ENCODE measurements at regions not wholly inside any gene's neighbourhood (a gene's known extent, or its start where the extent isn't known, plus 50 kb on each side); places are given as distances from the start of the nearest gene placed in this dataset.

DNA sequence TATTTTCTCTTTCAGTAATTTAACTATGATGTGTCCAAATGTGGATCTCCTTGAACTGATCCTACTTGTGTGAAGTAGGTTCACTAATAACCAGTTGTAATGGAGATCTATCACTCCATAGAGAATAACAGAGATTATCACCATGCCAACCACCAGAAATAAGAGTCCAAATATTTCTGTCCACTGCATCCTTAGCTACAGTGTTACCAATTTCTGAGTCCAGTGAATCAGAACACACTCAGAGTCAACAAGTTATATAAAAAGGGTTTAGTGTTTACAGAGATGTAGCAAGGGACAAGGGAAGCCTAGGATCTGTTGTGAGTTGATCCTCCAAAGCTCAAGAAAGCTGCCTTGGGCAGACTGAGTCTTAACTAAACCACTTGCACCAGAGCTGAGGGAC is 882.8 kb downstream of the TBC1D32 start:
- H2BK120ac ChIP-seq (ENCODE audit: low read depth, low read length, poor library complexity, severe bottlenecking) = no peak overlapping the region
- H3K23me2 ChIP-seq (ENCODE audit: insufficient read length, low read depth, low read length, poor library complexity, severe bottlenecking) = no peaks in the 10 kb centered on the region
- no peak overlapping the region for H2AK5ac ChIP-seq (ENCODE audit: insufficient read length, low read length)
- H3K56ac ChIP-seq (ENCODE audit: insufficient read length, low read depth, low read length) = no peak overlapping the region
- H4K20me1 ChIP-seq (ENCODE audit: control insufficient read depth, insufficient read depth, insufficient read length) = no peaks in the 10 kb centered on the region
- Mint-ChIP-seq H3K27ac (no peak overlapping the region), H3K4me1 (peaks cover 0 to 3% of the 10 kb centered on the region in 2 experiments; a peak in 2 of 4 replicates), H3K27me3 (ENCODE audit: low read depth) (no peaks in the 10 kb centered on the region), H3K36me3 (ENCODE audit: insufficient read depth in 1 of 3, low read depth in 3 of 3) (no peaks in the 10 kb centered on the region; a peak in 1 of 7 replicates), H3K4me3 (no peak overlapping the region), H3K9me3 (no peaks in the 10 kb centered on the region; a peak in 1 of 5 replicates)
- no peaks in the 10 kb centered on the region for H3K4me1 ChIP-seq (ENCODE audit: insufficient read depth, low read length)
- no peak overlapping the region for H3K18ac ChIP-seq (ENCODE audit: insufficient read length, low read depth, low read length)
- no peak for TF ChIP-seq CTCF (conservative IDR thresholded peaks at IDR 0.05)
- H2BK5ac ChIP-seq (ENCODE audit: insufficient read length, low read length) = no peak overlapping the region
- H2BK15ac ChIP-seq (ENCODE audit: low read depth, low read length) = no peak overlapping the region
- no peak overlapping the region for H3K27ac ChIP-seq (ENCODE audit: insufficient read length, low read depth, low read length)
- H3K23ac ChIP-seq (ENCODE audit: insufficient read length, low read depth, low read length) = no peak overlapping the region
- H2AFZ ChIP-seq (ENCODE audit: low read length) = no peak overlapping the region
- H3K4me2 ChIP-seq (ENCODE audit: insufficient read depth, insufficient read length, low read length) = no peak overlapping the region
- H2BK12ac ChIP-seq (ENCODE audit: insufficient read length, low read depth, low read length) = no peak overlapping the region
- H3K14ac ChIP-seq (ENCODE audit: insufficient read depth, low read length) = no peak overlapping the region
- no peak overlapping the region for H3K4ac ChIP-seq (ENCODE audit: low read depth, low read length)
- H4K5ac ChIP-seq (ENCODE audit: insufficient read length, low read depth, low read length) = no peak overlapping the region
- no peak overlapping the region for H3K9ac ChIP-seq (ENCODE audit: extremely low read depth, insufficient read length, low read length)
- no peak overlapping the region for H4K91ac ChIP-seq (ENCODE audit: insufficient read length, low read depth, low read length)
- H3K79me2 ChIP-seq (ENCODE audit: insufficient read depth, low read length) = no peaks in the 10 kb centered on the region
- no peak overlapping the region for H2BK20ac ChIP-seq (ENCODE audit: low read depth, low read length, poor library complexity, severe bottlenecking)
- H3K79me1 ChIP-seq (ENCODE audit: insufficient read depth, low read depth, low read length, poor library complexity, severe bottlenecking) = no peaks in the 10 kb centered on the region
- DNase-seq = no peak
- H4K8ac ChIP-seq (replicated peaks; ENCODE audit: insufficient read length, low read depth, low read length) = no peak overlapping the region
- no peaks in the 10 kb centered on the region for H3K9me3 ChIP-seq (ENCODE audit: control insufficient read depth, low read depth, low read length)
- no peak overlapping the region for H3T11ph ChIP-seq (ENCODE audit: low read length)
- H3K27me3 ChIP-seq (ENCODE audit: insufficient read depth, low read length) = no peaks in the 10 kb centered on the region

All from H9 (cell line).